HCT116 (cell line): ENCODE measurements at regions not wholly inside any gene's neighbourhood (a gene's known extent, or its start where the extent isn't known, plus 50 kb on each side); places are given as distances from the start of the nearest gene placed in this dataset.

Experiments
- CBX3 ChIP-seq: IDR thresholded peaks from 2 replicates; pipeline ENCODE4 v1.6.1; 2012; ENCODE audit warnings: low read depth
- CEBPB ChIP-seq: IDR thresholded peaks from 2 replicates; pipeline ENCODE4 v1.6.1; 2012; ENCODE audit warnings: low read depth
- EGR1 ChIP-seq: IDR thresholded peaks from 2 replicates; pipeline ENCODE4 v1.6.1; 2012; ENCODE audit warnings: low read depth
- EZH2phosphoT487 ChIP-seq: fragments of 200-600 bp; IDR thresholded peaks from 2 replicates; pipeline ENCODE4 v1.6.1; 2018; ENCODE audit warnings: antibody characterized with exemption, borderline replicate concordance
- POLR2A ChIP-seq: IDR thresholded peaks from 2 replicates; pipeline ENCODE4 v1.7.0; 2011; ENCODE audit warnings: borderline replicate concordance; ENCODE audit not compliant: insufficient read depth, insufficient read length; ENCODE audit errors: extremely low read depth
- POLR2AphosphoS5 ChIP-seq: IDR thresholded peaks from 2 replicates; pipeline ENCODE4 v1.6.1; 2011; ENCODE audit warnings: mild to moderate bottlenecking, low read depth, low read length, moderate library complexity
- RAD21 ChIP-seq: IDR thresholded peaks from 2 replicates; pipeline ENCODE4 v1.6.1; 2012; ENCODE audit warnings: low read depth, mild to moderate bottlenecking
- SP1 ChIP-seq: IDR thresholded peaks from 2 replicates; pipeline ENCODE4 v1.6.1; 2012; ENCODE audit warnings: low read depth
- ZNF274 ChIP-seq: fragments of 200-500 bp; sonication (Bioruptor generic); IDR thresholded peaks from 2 replicates; pipeline ENCODE4 v1.6.1; 2014; ENCODE audit warnings: mild to moderate bottlenecking, low read depth, low read length, inconsistent platforms
- TF ChIP-seq, protein P1 (sequence below), 3 experiments: fragments of 200-600 bp in 1 of 3; sonication (generic) in 1 of 3; IDR thresholded peaks in 2 of 3; conservative IDR thresholded peaks in 1 of 3; 2 replicates each; pipeline ENCODE4 v1.5.1; 2012 to 2017; ENCODE audit warnings: low read depth in 2 of 3, low read length in 2 of 3, antibody characterized with exemption in 1 of 3, borderline replicate concordance in 1 of 3, control low read depth in 1 of 3, mild to moderate bottlenecking in 1 of 3, mixed read lengths in 1 of 3, mixed run types in 1 of 3, moderate library complexity in 1 of 3; ENCODE audit not compliant: insufficient read depth in 1 of 3
- TF ChIP-seq, protein P2 (sequence below): IDR thresholded peaks from 2 replicates; pipeline ENCODE4 v1.6.1; 2012; ENCODE audit warnings: low read depth

DNA sequence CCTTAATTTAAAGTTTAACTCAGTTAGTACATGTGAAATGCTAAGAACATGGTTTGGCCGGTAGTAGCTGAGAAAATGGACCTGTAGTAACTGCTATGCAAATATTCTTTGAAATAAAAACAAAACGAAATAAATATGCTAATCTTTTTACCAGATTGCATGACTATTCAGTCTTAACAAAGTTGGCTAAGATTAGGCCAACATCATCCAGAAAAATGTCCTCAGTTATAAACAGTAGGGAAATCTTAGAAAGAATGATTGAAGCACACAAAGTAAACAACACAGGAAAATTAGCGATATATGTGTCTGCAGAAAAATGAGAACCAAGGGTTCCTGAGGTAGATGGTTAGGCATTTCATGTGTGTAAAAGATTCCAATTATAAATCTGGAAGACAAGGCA is 832.1 kb downstream of the TUSC7 start:
- TF ChIP-seq, protein P1, sequence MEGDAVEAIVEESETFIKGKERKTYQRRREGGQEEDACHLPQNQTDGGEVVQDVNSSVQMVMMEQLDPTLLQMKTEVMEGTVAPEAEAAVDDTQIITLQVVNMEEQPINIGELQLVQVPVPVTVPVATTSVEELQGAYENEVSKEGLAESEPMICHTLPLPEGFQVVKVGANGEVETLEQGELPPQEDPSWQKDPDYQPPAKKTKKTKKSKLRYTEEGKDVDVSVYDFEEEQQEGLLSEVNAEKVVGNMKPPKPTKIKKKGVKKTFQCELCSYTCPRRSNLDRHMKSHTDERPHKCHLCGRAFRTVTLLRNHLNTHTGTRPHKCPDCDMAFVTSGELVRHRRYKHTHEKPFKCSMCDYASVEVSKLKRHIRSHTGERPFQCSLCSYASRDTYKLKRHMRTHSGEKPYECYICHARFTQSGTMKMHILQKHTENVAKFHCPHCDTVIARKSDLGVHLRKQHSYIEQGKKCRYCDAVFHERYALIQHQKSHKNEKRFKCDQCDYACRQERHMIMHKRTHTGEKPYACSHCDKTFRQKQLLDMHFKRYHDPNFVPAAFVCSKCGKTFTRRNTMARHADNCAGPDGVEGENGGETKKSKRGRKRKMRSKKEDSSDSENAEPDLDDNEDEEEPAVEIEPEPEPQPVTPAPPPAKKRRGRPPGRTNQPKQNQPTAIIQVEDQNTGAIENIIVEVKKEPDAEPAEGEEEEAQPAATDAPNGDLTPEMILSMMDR (IDR thresholded peaks at IDR 0.05 in 2 of 3, conservative IDR thresholded peaks at IDR 0.05 in 1 of 3; ENCODE audit: borderline replicate concordance in 1 of 3, insufficient read depth in 1 of 3, low read depth in 2 of 3, low read length in 2 of 3): no peak
- TF ChIP-seq POLR2A (no peak), CEBPB (no peak), EZH2phosphoT487 (no peak), ZNF274 (no peak), EGR1 (no peak), POLR2AphosphoS5 (no peak), CBX3 (no peak), SP1 (no peak), RAD21 (no peak)
- TF ChIP-seq, protein P2, sequence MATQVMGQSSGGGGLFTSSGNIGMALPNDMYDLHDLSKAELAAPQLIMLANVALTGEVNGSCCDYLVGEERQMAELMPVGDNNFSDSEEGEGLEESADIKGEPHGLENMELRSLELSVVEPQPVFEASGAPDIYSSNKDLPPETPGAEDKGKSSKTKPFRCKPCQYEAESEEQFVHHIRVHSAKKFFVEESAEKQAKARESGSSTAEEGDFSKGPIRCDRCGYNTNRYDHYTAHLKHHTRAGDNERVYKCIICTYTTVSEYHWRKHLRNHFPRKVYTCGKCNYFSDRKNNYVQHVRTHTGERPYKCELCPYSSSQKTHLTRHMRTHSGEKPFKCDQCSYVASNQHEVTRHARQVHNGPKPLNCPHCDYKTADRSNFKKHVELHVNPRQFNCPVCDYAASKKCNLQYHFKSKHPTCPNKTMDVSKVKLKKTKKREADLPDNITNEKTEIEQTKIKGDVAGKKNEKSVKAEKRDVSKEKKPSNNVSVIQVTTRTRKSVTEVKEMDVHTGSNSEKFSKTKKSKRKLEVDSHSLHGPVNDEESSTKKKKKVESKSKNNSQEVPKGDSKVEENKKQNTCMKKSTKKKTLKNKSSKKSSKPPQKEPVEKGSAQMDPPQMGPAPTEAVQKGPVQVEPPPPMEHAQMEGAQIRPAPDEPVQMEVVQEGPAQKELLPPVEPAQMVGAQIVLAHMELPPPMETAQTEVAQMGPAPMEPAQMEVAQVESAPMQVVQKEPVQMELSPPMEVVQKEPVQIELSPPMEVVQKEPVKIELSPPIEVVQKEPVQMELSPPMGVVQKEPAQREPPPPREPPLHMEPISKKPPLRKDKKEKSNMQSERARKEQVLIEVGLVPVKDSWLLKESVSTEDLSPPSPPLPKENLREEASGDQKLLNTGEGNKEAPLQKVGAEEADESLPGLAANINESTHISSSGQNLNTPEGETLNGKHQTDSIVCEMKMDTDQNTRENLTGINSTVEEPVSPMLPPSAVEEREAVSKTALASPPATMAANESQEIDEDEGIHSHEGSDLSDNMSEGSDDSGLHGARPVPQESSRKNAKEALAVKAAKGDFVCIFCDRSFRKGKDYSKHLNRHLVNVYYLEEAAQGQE: no peak
